ENCODE measurements at regions not wholly inside any gene's neighbourhood (a gene's known extent, or its start where the extent isn't known, plus 50 kb on each side); places are given as distances from the start of the nearest gene placed in this dataset.

DNA sequence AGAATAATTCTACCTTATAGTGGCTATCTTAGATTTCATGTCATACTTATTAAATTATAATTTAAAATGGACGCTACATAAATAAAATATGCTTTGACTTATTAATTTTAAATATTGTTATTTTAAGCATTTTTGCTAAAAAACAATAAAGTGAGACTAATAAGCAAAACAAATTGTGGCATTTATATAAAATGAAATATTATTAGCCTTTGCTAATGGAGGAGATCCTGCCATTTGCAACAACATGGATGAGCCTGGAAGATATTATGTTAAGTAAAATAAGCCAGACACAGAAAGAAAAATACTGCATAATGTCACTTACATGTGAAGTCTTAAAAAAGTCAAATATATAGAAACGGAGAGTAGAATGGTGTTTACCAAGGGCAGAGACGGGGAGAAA, 54.8 kb upstream of the PIK3R4 start:
- TF ChIP-seq, protein P1, sequence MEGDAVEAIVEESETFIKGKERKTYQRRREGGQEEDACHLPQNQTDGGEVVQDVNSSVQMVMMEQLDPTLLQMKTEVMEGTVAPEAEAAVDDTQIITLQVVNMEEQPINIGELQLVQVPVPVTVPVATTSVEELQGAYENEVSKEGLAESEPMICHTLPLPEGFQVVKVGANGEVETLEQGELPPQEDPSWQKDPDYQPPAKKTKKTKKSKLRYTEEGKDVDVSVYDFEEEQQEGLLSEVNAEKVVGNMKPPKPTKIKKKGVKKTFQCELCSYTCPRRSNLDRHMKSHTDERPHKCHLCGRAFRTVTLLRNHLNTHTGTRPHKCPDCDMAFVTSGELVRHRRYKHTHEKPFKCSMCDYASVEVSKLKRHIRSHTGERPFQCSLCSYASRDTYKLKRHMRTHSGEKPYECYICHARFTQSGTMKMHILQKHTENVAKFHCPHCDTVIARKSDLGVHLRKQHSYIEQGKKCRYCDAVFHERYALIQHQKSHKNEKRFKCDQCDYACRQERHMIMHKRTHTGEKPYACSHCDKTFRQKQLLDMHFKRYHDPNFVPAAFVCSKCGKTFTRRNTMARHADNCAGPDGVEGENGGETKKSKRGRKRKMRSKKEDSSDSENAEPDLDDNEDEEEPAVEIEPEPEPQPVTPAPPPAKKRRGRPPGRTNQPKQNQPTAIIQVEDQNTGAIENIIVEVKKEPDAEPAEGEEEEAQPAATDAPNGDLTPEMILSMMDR (conservative IDR thresholded peaks at IDR 0.05; ENCODE audit: low read length) = no peak
- TF ChIP-seq EZH2phosphoT487 (IDR thresholded peaks at IDR 0.05; ENCODE audit: borderline replicate concordance, low read depth, low read length) = no peak

Measured in OCI-LY7 (cell line).